GM12891 (cell line): ENCODE measurements at regions not wholly inside any gene's neighbourhood (a gene's known extent, or its start where the extent isn't known, plus 50 kb on each side); places are given as distances from the start of the nearest gene placed in this dataset.

ENCODE experiments used
- DNase-seq: peaks from one replicate; pipeline ENCODE4 v3.0.0; 2011; ENCODE audit warnings: low spot score; ENCODE audit not compliant: insufficient read length
- FAIRE-seq: peaks from 2 replicates; lab custom pipeline; 2011; peaks lifted over from hg19 to GRCh38; lab: Jason Lieb, UNC
- PAX5 ChIP-seq: IDR thresholded peaks from 2 replicates; pipeline ENCODE4 v1.6.1; 2011; ENCODE audit warnings: low read length, moderate library complexity, mild to moderate bottlenecking; ENCODE audit not compliant: insufficient read depth, severe bottlenecking
- POLR2A ChIP-seq: IDR thresholded peaks from 2 replicates; pipeline ENCODE4 v1.6.1; 2011; ENCODE audit warnings: low read depth, low read length, control low read depth
- POLR2AphosphoS5 ChIP-seq: IDR thresholded peaks from 2 replicates; pipeline ENCODE4 v1.6.1; 2011; ENCODE audit warnings: low read depth, low read length, control low read depth
- POU2F2 ChIP-seq: IDR thresholded peaks from 2 replicates; pipeline ENCODE4 v1.6.1; 2011; ENCODE audit warnings: low read depth, mild to moderate bottlenecking, control low read depth, low read length, moderate library complexity
- SPI1 ChIP-seq: IDR thresholded peaks from 2 replicates; pipeline ENCODE4 v1.6.1; 2011; ENCODE audit warnings: low read depth, low read length, control low read depth
- TAF1 ChIP-seq: IDR thresholded peaks from 2 replicates; pipeline ENCODE4 v1.6.1; 2011; ENCODE audit warnings: low read depth, low read length, control low read depth

DNA sequence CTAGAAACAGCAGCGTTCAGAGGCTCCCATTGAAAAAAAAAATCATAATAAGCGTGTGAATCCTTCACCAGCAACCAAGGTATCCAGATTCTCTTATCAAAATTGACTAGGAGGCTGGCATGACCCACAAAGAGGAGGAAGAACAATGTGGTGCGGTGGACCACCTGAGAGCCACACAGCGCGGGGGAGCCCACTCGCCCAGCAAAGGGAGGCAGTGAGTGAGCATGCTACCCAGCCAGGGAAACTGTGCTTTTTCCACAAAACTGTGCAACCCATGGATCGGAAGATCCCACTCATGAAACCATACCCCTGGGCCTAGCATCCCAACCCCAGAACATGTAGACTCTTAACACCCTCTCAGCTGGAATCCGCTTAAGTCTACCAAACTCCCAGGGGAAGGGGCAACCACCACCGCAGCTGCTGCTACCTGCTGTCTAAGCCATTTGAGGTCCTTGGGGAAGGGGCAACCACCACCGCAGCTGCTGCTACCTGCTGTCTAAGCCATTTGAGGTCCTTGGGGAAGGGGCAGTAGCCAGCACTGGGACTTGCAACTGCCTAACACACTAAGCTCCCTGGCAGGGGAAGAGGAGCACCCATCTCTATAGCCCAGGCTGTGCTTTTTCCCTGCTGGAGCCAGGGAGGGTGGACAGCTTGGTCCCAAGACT, 102.8 kb upstream of the CLDN18 start:
- DNase-seq (no peak), FAIRE-seq (no peak)
- TF ChIP-seq TAF1 (no peak), PAX5 (no peak), POLR2AphosphoS5 (no peak), POLR2A (no peak), POU2F2 (no peak), SPI1 (no peak)

DNA sequence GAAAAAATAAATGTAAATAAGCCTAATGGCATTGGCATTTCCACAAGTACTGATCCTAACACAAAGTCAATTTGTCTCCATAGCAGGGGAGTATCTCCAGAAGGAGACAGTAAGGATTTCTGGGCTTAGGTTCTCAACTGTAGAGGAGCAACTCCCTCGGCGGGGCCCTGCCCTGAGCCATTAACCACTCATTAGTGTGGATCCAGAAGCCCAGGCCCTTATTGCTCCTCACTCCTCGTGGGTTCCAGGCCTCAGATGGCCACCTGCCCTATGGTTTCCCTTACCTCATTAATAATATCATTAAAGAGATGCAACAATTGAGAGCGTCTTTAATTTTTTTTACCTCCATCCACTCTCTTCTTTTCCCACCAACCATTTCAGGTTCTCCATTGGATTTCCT, 85.3 kb upstream of the CLDN18 start:
- DNase-seq (no peak), FAIRE-seq (no peak)
- TF ChIP-seq POLR2A (no peak), PAX5 (no peak), POU2F2 (no peak), TAF1 (no peak), POLR2AphosphoS5 (no peak), SPI1 (no peak)

- DNase-seq (no peak), FAIRE-seq (no peak)
- TF ChIP-seq POU2F2 (no peak), PAX5 (no peak), POLR2A (no peak), POLR2AphosphoS5 (no peak), SPI1 (no peak)
These were observed 84.9 kb upstream of the CLDN18 start for GRCh38 chr3:137925080-137925479.

DNA sequence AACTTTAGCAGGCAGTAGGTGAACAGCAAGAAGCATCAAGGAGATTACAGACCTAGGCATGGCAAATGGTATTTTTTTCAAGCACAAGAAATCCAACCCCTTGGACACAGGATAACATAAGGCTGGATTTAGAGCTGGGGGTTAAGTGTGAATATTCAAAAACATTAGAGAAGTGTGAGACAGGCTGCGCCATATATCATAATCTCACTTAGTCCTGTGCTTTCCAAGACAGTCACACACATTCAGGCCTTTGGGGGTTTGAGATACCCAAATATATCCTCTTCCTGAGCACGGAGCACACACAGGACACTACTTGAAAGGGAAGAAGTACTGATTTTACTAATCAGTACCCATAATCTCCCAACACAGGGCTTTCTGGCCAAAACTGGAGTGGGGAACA, 83.0 kb upstream of the CLDN18 start:
- TF ChIP-seq PAX5 = no peak
- no peak for TF ChIP-seq POU2F2
- no peak for TF ChIP-seq TAF1
- TF ChIP-seq SPI1 = no peak
- no peak for TF ChIP-seq POLR2A
- TF ChIP-seq POLR2AphosphoS5 = no peak
- DNase-seq = no peak
- no peak for FAIRE-seq

- FAIRE-seq = no peak
- TF ChIP-seq POLR2A (no peak), SPI1 (no peak), POLR2AphosphoS5 (no peak), PAX5 (no peak)
- DNase-seq = no peak
These were observed 79.0 kb upstream of the CLDN18 start for GRCh38 chr3:137930976-137931375.

DNA sequence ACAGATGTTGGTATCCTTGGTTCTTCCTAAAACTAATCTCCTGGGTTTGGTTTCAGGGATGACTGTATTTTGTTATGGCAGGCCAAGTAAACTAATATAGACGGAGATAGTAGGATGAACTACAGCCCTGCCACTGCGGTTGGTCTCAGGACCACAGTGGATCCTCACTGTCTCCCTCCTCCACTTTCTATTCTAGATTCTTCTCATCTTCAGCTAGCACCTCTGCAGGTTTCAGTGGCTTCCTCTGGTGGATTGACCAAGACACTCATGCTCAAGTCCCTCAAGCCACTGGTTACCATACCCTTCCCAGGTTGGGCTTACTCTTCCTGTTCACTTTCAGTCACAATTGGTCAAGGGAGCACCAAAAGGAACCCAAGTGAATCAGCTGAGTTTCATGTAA, 71.1 kb upstream of the CLDN18 start:
- FAIRE-seq = no peak
- no peak for DNase-seq
- TF ChIP-seq POLR2A (no peak), POU2F2 (no peak), SPI1 (no peak), PAX5 (no peak), TAF1 (no peak), POLR2AphosphoS5 (no peak)

- TF ChIP-seq POLR2A = no peak
- TF ChIP-seq POLR2AphosphoS5 = no peak
- TF ChIP-seq POU2F2 = no peak
- no peak for TF ChIP-seq SPI1
- TF ChIP-seq TAF1 = no peak
- TF ChIP-seq PAX5 = no peak
- FAIRE-seq (no peak), DNase-seq (no peak)
These were observed 65.4 kb upstream of the CLDN18 start for GRCh38 chr3:137944593-137944992.

DNA sequence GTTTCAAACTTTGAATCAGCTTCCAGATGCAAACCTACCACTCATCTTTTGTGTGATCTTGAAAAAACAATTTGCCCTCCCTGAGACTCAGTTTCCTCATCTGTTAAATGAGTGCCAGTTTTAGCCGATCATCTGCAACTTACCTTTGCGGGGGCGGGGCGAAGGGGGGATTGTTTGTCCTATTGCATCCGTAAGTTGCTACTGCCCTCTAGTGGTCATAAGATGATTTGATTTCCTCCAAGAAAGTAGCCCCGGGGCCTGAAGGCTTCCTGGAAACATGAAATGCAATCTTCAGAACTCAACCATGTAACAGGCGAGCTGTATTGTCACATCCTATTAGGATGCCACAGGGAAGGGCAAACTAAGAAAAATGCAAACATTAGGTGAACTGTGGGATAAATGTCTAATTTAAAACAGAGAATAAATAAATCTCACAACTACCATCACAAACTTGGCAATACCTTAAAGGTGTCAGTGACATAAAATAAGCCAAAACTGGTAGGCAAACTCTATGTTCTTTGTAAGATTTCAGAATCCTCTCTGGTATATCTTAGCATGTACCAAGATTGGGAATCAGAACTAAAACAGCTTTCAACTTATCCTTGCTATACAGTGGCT, 63.5 kb upstream of the CLDN18 start:
- FAIRE-seq = peak; percentile 84
- TF ChIP-seq PAX5 (no peak), POLR2A (no peak), POU2F2 (0 out of 2 replicates have a peak, but pooled peaks have one; percentile 23), SPI1 (no peak), POLR2AphosphoS5 (no peak), TAF1 (no peak)
- peak; percentile 14 for DNase-seq

GRCh38 chr3:137947117-137947516, 62.8 kb upstream of the CLDN18 start:
- DNase-seq (no peak), FAIRE-seq (no peak)
- no peak for TF ChIP-seq POU2F2
- TF ChIP-seq POLR2A = no peak
- TF ChIP-seq PAX5 = no peak
- no peak for TF ChIP-seq TAF1
- TF ChIP-seq SPI1 = no peak
- TF ChIP-seq POLR2AphosphoS5 = no peak

DNA sequence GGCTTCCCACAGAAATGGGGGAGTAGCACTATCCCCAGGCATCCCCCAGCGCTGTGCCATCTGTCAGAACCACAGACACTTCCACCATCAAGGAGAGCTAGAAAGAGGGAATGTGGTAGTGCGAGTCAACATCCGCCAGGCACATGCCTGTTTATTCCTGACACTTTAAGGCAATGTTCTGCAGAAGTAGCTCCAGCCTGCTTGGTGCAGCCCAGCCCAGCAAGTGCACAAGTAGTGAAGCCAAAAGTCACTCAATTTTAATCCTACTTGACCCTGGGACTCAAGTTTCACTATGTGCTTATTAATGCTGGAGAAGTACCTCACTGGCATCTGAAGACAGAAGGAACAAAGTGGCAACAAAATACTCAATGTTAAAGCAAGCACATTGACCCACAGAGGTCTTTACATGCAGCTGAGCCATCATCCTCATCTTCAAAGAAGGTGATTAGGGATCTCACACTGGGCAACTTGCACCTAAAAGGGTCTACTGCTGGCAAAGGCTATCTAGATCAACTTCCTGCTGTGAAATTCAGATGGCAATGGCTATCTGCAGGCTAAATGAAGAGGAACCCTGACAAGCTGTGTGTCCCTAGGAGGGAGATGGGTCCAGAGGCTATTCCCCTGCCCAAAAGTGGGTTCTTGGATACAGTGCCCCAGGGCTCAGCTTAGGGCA, 61.4 kb upstream of the CLDN18 start:
- no peak for DNase-seq
- no peak for TF ChIP-seq POLR2A
- no peak for TF ChIP-seq POU2F2
- no peak for TF ChIP-seq TAF1
- TF ChIP-seq PAX5 = no peak
- no peak for TF ChIP-seq POLR2AphosphoS5
- no peak for TF ChIP-seq SPI1
- no peak for FAIRE-seq
